SK-N-SH treated with all-trans-retinoic acid at 6 μM for 48 hours (cell line): ENCODE measurements at regions not wholly inside any gene's neighbourhood (a gene's known extent, or its start where the extent isn't known, plus 50 kb on each side); places are given as distances from the start of the nearest gene placed in this dataset.

Experiments used
- ATAC-seq: fragments of 200-7000 bp; cut with Tn5 transposase; 3 replicates; pipeline ENCODE4 v1.9.1; 2020; ENCODE audit warnings: mild to moderate bottlenecking, moderate library complexity
- ARNTL ChIP-seq: fragments of 450-650 bp; formaldehyde crosslinking; IDR thresholded peaks from 2 replicates; pipeline ENCODE4 v1.5.0; 2020; ENCODE audit warnings: low read depth, mild to moderate bottlenecking, moderate library complexity, borderline replicate concordance
- BACH2 ChIP-seq: fragments of 250-450 bp; sonication (Bioruptor Pico); IDR thresholded peaks from 2 replicates; pipeline ENCODE4 v1.9.0; 2021; ENCODE audit warnings: mild to moderate bottlenecking, borderline replicate concordance
- CREB5 ChIP-seq: fragments of 250-450 bp; sonication (Bioruptor Pico); IDR thresholded peaks from 2 replicates; pipeline ENCODE4 v1.5.1; 2020; ENCODE audit warnings: low read depth, mild to moderate bottlenecking, moderate library complexity
- CSRNP3 ChIP-seq: fragments of 250-450 bp; sonication (Bioruptor Pico); IDR thresholded peaks from 2 replicates; pipeline ENCODE4 v1.5.1; 2021; ENCODE audit warnings: mild to moderate bottlenecking, moderate library complexity
- ESRRG ChIP-seq: fragments of 250-450 bp; sonication (Bioruptor Pico); IDR thresholded peaks from 2 replicates; pipeline ENCODE4 v1.6.1; 2021; ENCODE audit warnings: mild to moderate bottlenecking
- GLIS3 ChIP-seq: fragments of 250-450 bp; sonication (Bioruptor Pico); IDR thresholded peaks from 2 replicates; pipeline ENCODE4 v1.5.0; 2020; ENCODE audit warnings: mild to moderate bottlenecking, moderate library complexity
- ISL1 ChIP-seq: fragments of 250-450 bp; sonication (Bioruptor Pico); IDR thresholded peaks from 2 replicates; pipeline ENCODE4 v2.1.2; 2022; ENCODE audit warnings: mild to moderate bottlenecking, moderate library complexity
- OSR1 ChIP-seq: fragments of 250-450 bp; sonication (Bioruptor Pico); IDR thresholded peaks from 2 replicates; pipeline ENCODE4 v1.8.0; 2022; ENCODE audit warnings: moderate library complexity, mild to moderate bottlenecking, inconsistent platforms
- PATZ1 ChIP-seq: fragments of 250-450 bp; sonication (Bioruptor Pico); IDR thresholded peaks from 2 replicates; pipeline ENCODE4 v1.8.0; 2020; ENCODE audit warnings: mild to moderate bottlenecking, moderate library complexity, borderline replicate concordance
- POU6F1 ChIP-seq: fragments of 250-450 bp; sonication (Bioruptor Pico); IDR thresholded peaks from 2 replicates; pipeline ENCODE4 v1.8.0; 2021; ENCODE audit warnings: low read depth, mild to moderate bottlenecking, moderate library complexity, borderline replicate concordance
- PPARA ChIP-seq: fragments of 250-450 bp; sonication (Bioruptor Pico); IDR thresholded peaks from 2 replicates; pipeline ENCODE4 v1.5.0; 2020; ENCODE audit warnings: mild to moderate bottlenecking, borderline replicate concordance
- SNAI2 ChIP-seq: fragments of 250-450 bp; sonication (Bioruptor Pico); IDR thresholded peaks from 2 replicates; pipeline ENCODE4 v1.5.0; 2020; ENCODE audit warnings: mild to moderate bottlenecking, moderate library complexity
- TCF4 ChIP-seq: fragments of 250-450 bp; sonication (Bioruptor Pico); IDR thresholded peaks from 2 replicates; pipeline ENCODE4 v1.8.0; 2021; ENCODE audit warnings: mild to moderate bottlenecking, moderate library complexity, borderline replicate concordance
- TOX ChIP-seq: fragments of 250-450 bp; sonication (Bioruptor Pico); IDR thresholded peaks from 2 replicates; pipeline ENCODE4 v1.8.0; 2021; ENCODE audit warnings: mild to moderate bottlenecking, moderate library complexity, borderline replicate concordance
- ZC3H10 ChIP-seq: fragments of 250-450 bp; sonication (Bioruptor Pico); IDR thresholded peaks from 2 replicates; pipeline ENCODE4 v1.5.1; 2021; ENCODE audit warnings: mild to moderate bottlenecking, moderate library complexity
- ZFP3 ChIP-seq: fragments of 250-450 bp; sonication (Bioruptor Pico); IDR thresholded peaks from 2 replicates; pipeline ENCODE4 v1.5.0; 2020; ENCODE audit warnings: mild to moderate bottlenecking, moderate library complexity
- ZNF565 ChIP-seq: fragments of 450-650 bp; formaldehyde crosslinking; conservative IDR thresholded peaks from 2 replicates; pipeline ENCODE4 v1.5.0; 2020; ENCODE audit warnings: low read depth, mild to moderate bottlenecking, moderate library complexity
- ZNF70 ChIP-seq: fragments of 450-650 bp; formaldehyde crosslinking; IDR thresholded peaks from 2 replicates; pipeline ENCODE4 v1.5.0; 2020; ENCODE audit warnings: mild to moderate bottlenecking, moderate library complexity
- ZNF8 ChIP-seq: fragments of 450-650 bp; formaldehyde crosslinking; IDR thresholded peaks from 2 replicates; pipeline ENCODE4 v1.5.0; 2020; ENCODE audit warnings: mild to moderate bottlenecking, moderate library complexity
- TF ChIP-seq, protein P1 (sequence below): fragments of 250-450 bp; sonication (Bioruptor Pico); IDR thresholded peaks from 2 replicates; pipeline ENCODE4 v1.5.0; 2020; ENCODE audit warnings: mild to moderate bottlenecking, moderate library complexity

- ATAC-seq, result no peak; the same call in 2 of the 3 replicates
- TF ChIP-seq TOX (CRISPR knock-in tag), result no peak
- TF ChIP-seq ESRRG (CRISPR knock-in tag), result no peak
- TF ChIP-seq ZNF565, result no peak
- TF ChIP-seq ZNF70, result no peak
These were observed 226.5 kb upstream of the SPRED2 start for GRCh38 chr2:65658881-65659280.

DNA sequence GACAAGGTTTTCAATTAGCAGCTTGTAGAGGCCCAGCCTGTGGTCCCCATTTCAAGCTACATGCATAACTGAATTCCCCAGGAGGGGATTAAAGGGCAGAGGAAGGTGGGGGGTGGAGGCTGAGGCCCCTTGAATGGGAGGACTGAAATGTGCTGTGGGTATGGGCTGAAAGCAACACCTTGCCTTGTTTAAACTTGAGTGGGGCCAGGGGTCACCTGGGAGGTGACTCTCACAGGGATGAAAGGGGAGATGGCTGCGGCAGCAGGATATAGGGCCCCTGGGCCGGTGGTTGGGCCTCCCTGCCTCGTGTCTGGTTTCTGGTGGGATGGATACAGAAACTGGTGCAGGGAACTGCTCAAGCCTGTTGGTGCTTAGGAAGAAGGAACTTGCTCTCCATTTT is 225.9 kb upstream of the SPRED2 start:
- ATAC-seq, result no peak
- TF ChIP-seq ZNF8 (CRISPR knock-in tag) (no peak), POU6F1 (CRISPR knock-in tag) (no peak), CREB5 (no peak), ZNF70 (no peak), CSRNP3 (CRISPR knock-in tag) (no peak), BACH2 (CRISPR knock-in tag) (no peak), PATZ1 (CRISPR knock-in tag) (no peak), ESRRG (CRISPR knock-in tag) (no peak), ISL1 (CRISPR knock-in tag) (no peak), OSR1 (CRISPR knock-in tag) (no peak), TOX (CRISPR knock-in tag) (no peak), TCF4 (CRISPR knock-in tag) (no peak), ZFP3 (CRISPR knock-in tag) (no peak), SNAI2 (no peak), ZNF565 (no peak), ARNTL (no peak)
- TF ChIP-seq, protein P1, sequence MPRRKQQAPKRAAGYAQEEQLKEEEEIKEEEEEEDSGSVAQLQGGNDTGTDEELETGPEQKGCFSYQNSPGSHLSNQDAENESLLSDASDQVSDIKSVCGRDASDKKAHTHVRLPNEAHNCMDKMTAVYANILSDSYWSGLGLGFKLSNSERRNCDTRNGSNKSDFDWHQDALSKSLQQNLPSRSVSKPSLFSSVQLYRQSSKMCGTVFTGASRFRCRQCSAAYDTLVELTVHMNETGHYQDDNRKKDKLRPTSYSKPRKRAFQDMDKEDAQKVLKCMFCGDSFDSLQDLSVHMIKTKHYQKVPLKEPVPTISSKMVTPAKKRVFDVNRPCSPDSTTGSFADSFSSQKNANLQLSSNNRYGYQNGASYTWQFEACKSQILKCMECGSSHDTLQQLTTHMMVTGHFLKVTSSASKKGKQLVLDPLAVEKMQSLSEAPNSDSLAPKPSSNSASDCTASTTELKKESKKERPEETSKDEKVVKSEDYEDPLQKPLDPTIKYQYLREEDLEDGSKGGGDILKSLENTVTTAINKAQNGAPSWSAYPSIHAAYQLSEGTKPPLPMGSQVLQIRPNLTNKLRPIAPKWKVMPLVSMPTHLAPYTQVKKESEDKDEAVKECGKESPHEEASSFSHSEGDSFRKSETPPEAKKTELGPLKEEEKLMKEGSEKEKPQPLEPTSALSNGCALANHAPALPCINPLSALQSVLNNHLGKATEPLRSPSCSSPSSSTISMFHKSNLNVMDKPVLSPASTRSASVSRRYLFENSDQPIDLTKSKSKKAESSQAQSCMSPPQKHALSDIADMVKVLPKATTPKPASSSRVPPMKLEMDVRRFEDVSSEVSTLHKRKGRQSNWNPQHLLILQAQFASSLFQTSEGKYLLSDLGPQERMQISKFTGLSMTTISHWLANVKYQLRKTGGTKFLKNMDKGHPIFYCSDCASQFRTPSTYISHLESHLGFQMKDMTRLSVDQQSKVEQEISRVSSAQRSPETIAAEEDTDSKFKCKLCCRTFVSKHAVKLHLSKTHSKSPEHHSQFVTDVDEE (CRISPR knock-in tag), result no peak

- TF ChIP-seq ZNF70 (no peak), CREB5 (no peak), ZNF565 (no peak), OSR1 (CRISPR knock-in tag) (no peak), GLIS3 (CRISPR knock-in tag) (no peak), ZC3H10 (CRISPR knock-in tag) (no peak), PPARA (CRISPR knock-in tag) (no peak), ESRRG (CRISPR knock-in tag) (no peak), ZNF8 (CRISPR knock-in tag) (no peak), ZFP3 (CRISPR knock-in tag) (no peak), TOX (CRISPR knock-in tag) (no peak), PATZ1 (CRISPR knock-in tag) (no peak), ISL1 (CRISPR knock-in tag) (no peak)
- no peak for ATAC-seq
These were observed 223.8 kb upstream of the SPRED2 start for GRCh38 chr2:65656160-65656718.
